Erythroblast (primary cell): ENCODE measurements at regions not wholly inside any gene's neighbourhood (a gene's known extent, or its start where the extent isn't known, plus 50 kb on each side); places are given as distances from the start of the nearest gene placed in this dataset.

Experiments
- GATA1 ChIP-seq: IDR thresholded peaks from 2 replicates; pipeline ENCODE4 v1.6.1; 2011; ENCODE audit warnings: low read depth, mild to moderate bottlenecking, control low read depth, low read length, moderate library complexity
- POLR2A ChIP-seq: IDR thresholded peaks from 2 replicates; pipeline ENCODE4 v1.6.1; 2011; ENCODE audit warnings: mild to moderate bottlenecking, low read length

DNA sequence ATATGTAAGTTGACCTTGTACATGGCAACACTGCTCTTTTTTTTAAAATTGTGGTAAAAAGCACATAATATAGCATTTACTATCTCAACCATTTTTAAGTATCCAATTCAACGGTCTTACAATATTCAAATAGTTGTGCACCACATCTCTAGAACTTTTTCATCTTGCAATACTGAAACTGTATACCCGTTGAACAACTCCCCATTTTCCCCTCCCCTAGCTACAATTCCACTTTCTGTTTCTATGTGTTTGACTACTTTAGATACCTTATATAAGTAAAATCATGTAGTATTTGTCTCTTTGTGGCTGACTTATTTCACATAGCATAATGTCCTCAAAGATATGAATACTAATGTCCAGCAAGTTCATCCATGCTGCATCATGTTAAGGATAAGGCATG, 452.1 kb downstream of the TXNL1 start:
- TF ChIP-seq GATA1: no peak
- no peak for TF ChIP-seq POLR2A
